SK-N-SH (cell line): ENCODE measurements at regions not wholly inside any gene's neighbourhood (a gene's known extent, or its start where the extent isn't known, plus 50 kb on each side); places are given as distances from the start of the nearest gene placed in this dataset.

Source experiments
- CTCF ChIA-PET: fragments of 300-600, 350-600 bp; formaldehyde crosslinking; extraction: SDS; loops from one replicate; lab custom pipeline; 2021; lab: Yijun Ruan, JAX
- POLR2A ChIA-PET: fragments of 350-600 bp; sonication (Branson Sonifier 250); formaldehyde crosslinking; extraction: SDS; loops from one replicate; lab custom pipeline; 2020; ENCODE audit warnings: antibody characterized with exemption, inconsistent platforms; lab: Yijun Ruan, JAX
- DNase-seq: peaks from one replicate; pipeline ENCODE4 v3.0.0; 2012
- H2AFZ ChIP-seq: fragments of 200-600 bp; sonication (generic); 2 replicates; pipeline ENCODE4 v1.8.1; 2016; ENCODE audit warnings: antibody characterized with exemption, mild to moderate bottlenecking, low read depth
- H3F3A ChIP-seq: fragments of 200-600 bp; sonication (generic); replicated peaks from 2 replicates; pipeline ENCODE3; 2016; ENCODE audit warnings: antibody characterized with exemption, mild to moderate bottlenecking; ENCODE audit not compliant: insufficient read depth
- H3K27ac ChIP-seq, 2 experiments: fragments of 200-500 bp in 1 of 2; fragments of 200-600 bp in 1 of 2; sonication (Bioruptor generic) in 1 of 2; sonication (generic), shearing (Covaris generic) in 1 of 2; 2 replicates each; pipeline versions ENCODE4 v1.5.1 to v1.6.1; 2014 to 2016; ENCODE audit warnings: low read depth in 2 of 2, inconsistent platforms in 1 of 2, low read length in 1 of 2, mild to moderate bottlenecking in 1 of 2, mixed read lengths in 1 of 2
- H3K27me3 ChIP-seq: fragments of 200-600 bp; sonication (generic), shearing (Covaris generic); 2 replicates; pipeline ENCODE4 v1.6.1; 2016; ENCODE audit warnings: mixed run types; ENCODE audit not compliant: insufficient read depth
- H3K36me3 ChIP-seq, 2 experiments: fragments of 200-500 bp in 1 of 2; fragments of 200-600 bp in 1 of 2; sonication (Bioruptor generic) in 1 of 2; sonication (generic) in 1 of 2; replicated peaks in 1 of 2; 2 replicates each; pipeline versions ENCODE3 to v1.5.1; 2014 to 2016; ENCODE audit warnings: low read length in 1 of 2, mild to moderate bottlenecking in 1 of 2; ENCODE audit not compliant: insufficient read depth in 2 of 2, control insufficient read depth in 1 of 2
- H3K4me1 ChIP-seq, 2 experiments: fragments of 200-500 bp in 1 of 2; fragments of 200-600 bp in 1 of 2; sonication (Bioruptor generic) in 1 of 2; sonication (generic), shearing (Covaris generic) in 1 of 2; 2 replicates each; pipeline versions ENCODE4 v1.5.1 to v1.6.1; 2014 to 2016; ENCODE audit warnings: low read depth in 1 of 2, low read length in 1 of 2, mixed run types in 1 of 2; ENCODE audit not compliant: insufficient read depth in 2 of 2, control insufficient read depth in 1 of 2
- H3K4me2 ChIP-seq: fragments of 200-600 bp; sonication (generic), shearing (Covaris generic); 2 replicates; pipeline ENCODE4 v1.6.1; 2017; ENCODE audit warnings: mixed run types
- H3K4me3 ChIP-seq, 2 experiments: fragments of 200-500 bp in 1 of 2; fragments of 200-600 bp in 1 of 2; sonication (Bioruptor generic) in 1 of 2; sonication (generic), shearing (Covaris generic) in 1 of 2; 2 replicates each; pipeline versions ENCODE4 v1.5.1 to v1.8.1; 2014 to 2016; ENCODE audit warnings: low read depth in 2 of 2, inconsistent platforms in 1 of 2, low read length in 1 of 2, mild to moderate bottlenecking in 1 of 2, mixed read lengths in 1 of 2, moderate library complexity in 1 of 2
- H3K79me2 ChIP-seq: fragments of 200-600 bp; sonication (generic); 2 replicates; pipeline ENCODE4 v1.8.1; 2017; ENCODE audit warnings: mild to moderate bottlenecking; ENCODE audit not compliant: insufficient read depth
- H3K9ac ChIP-seq: fragments of 200-600 bp; sonication (generic); 2 replicates; pipeline ENCODE4 v1.6.1; 2017; ENCODE audit warnings: mixed run types
- H3K9me2 ChIP-seq: fragments of 200-600 bp; sonication (generic); 2 replicates; pipeline ENCODE4 v1.6.1; 2017; ENCODE audit warnings: mixed run types
- H3K9me3 ChIP-seq: fragments of 200-600 bp; sonication (generic); 2 replicates; pipeline ENCODE4 v1.6.1; 2017; ENCODE audit warnings: mixed run types, mild to moderate bottlenecking, moderate library complexity
- H4K20me1 ChIP-seq: fragments of 200-600 bp; sonication (generic); 2 replicates; pipeline ENCODE4 v1.6.1; 2017; ENCODE audit warnings: mild to moderate bottlenecking, mixed run types; ENCODE audit not compliant: insufficient read depth
- ELF1 ChIP-seq: IDR thresholded peaks from 2 replicates; pipeline ENCODE4 v1.4.0; 2012
- EP300 ChIP-seq, 2 experiments: IDR thresholded peaks; 2 replicates each; pipeline versions ENCODE4 v1.4.0 to v1.6.1; 2012; ENCODE audit warnings: borderline replicate concordance in 1 of 2, low read depth in 1 of 2, low read length in 1 of 2
- GABPA ChIP-seq: IDR thresholded peaks from 2 replicates; pipeline ENCODE4 v1.4.0; 2012; ENCODE audit warnings: low read depth, mild to moderate bottlenecking
- GATA2 ChIP-seq: sonication (generic); formaldehyde crosslinking; IDR thresholded peaks from 2 replicates; pipeline ENCODE4 v1.5.0; 2020; ENCODE audit warnings: mild to moderate bottlenecking, missing genetic modification reagents
- MEF2A ChIP-seq: IDR thresholded peaks from 2 replicates; pipeline ENCODE4 v1.4.0; 2012; ENCODE audit warnings: low read depth, borderline replicate concordance
- MXI1 ChIP-seq: IDR thresholded peaks from 2 replicates; pipeline ENCODE4 v1.6.1; 2012; ENCODE audit warnings: mild to moderate bottlenecking, low read depth, low read length, improper control_type of control experiment
- NFIC ChIP-seq: IDR thresholded peaks from 2 replicates; pipeline ENCODE4 v1.4.0; 2012; ENCODE audit warnings: borderline replicate concordance
- PBX3 ChIP-seq: IDR thresholded peaks from 2 replicates; pipeline ENCODE4; 2012
- POLR2AphosphoS5 ChIP-seq: IDR thresholded peaks from 2 replicates; pipeline ENCODE4 v1.6.1; 2012; ENCODE audit warnings: low read depth, low read length
- RAD21 ChIP-seq: IDR thresholded peaks from 2 replicates; pipeline ENCODE4 v1.6.1; 2012; ENCODE audit warnings: mild to moderate bottlenecking, low read length
- RCOR1 ChIP-seq: fragments of 150-350 bp; IDR thresholded peaks from 2 replicates; pipeline ENCODE4 v1.6.1; 2017; ENCODE audit warnings: antibody characterized with exemption, low read length
- REST ChIP-seq: IDR thresholded peaks from 2 replicates; pipeline ENCODE4 v1.6.1; 2012; ENCODE audit warnings: mild to moderate bottlenecking, low read depth, low read length, moderate library complexity
- SMC3 ChIP-seq: IDR thresholded peaks from 2 replicates; pipeline ENCODE4 v1.6.1; 2012; ENCODE audit warnings: low read depth, low read length, improper control_type of control experiment
- TCF12 ChIP-seq: IDR thresholded peaks from 2 replicates; pipeline ENCODE4 v1.4.0; 2012
- USF1 ChIP-seq: IDR thresholded peaks from 2 replicates; pipeline ENCODE4 v1.4.0; 2012; ENCODE audit warnings: low read depth, borderline replicate concordance
- YY1 ChIP-seq: IDR thresholded peaks from 2 replicates; pipeline ENCODE4 v1.4.0; 2012; ENCODE audit warnings: low read depth, mild to moderate bottlenecking
- WGBS: methylation state at CpG from one replicate; pipeline ENCODE4 v1.1.6; 2017; ENCODE audit warnings: low lambda C conversion rate; 5-methylcytosine and 5-hydroxymethylcytosine counted together
- TF ChIP-seq, protein P1 (sequence below): fragments of 200-600 bp; sonication (generic); IDR thresholded peaks from 2 replicates; pipeline ENCODE4 v1.6.1; 2017; ENCODE audit warnings: antibody characterized with exemption, mild to moderate bottlenecking, moderate library complexity

- ChIA-PET CTCF (interaction anchor here (1.2 kb wide), 1 partner anchor 9 kb away, joined by 3 read pairs; no protein-coding TSS in a partner anchor), POLR2A (no interaction called here)
- Histone ChIP-seq H3K27ac (no peak overlapping the region), H3F3A (no peaks in the 10 kb centered on the region), H3K9me3 (no peaks in the 10 kb centered on the region), H3K79me2 (no peaks in the 10 kb centered on the region), H3K9me2 (no peaks in the 10 kb centered on the region), H2AFZ (no peak overlapping the region), H3K27me3 (no peaks in the 10 kb centered on the region), H3K4me3 (no peak overlapping the region), H3K4me1 (no peaks in the 10 kb centered on the region; a peak in 1 of 4 replicates), H3K9ac (no peak overlapping the region), H4K20me1 (no peaks in the 10 kb centered on the region), H3K4me2 (no peak overlapping the region)
- no peak for DNase-seq
- TF ChIP-seq SMC3 (no peak), GABPA (no peak), POLR2AphosphoS5 (no peak), USF1 (no peak), MXI1 (no peak), RCOR1 (no peak), TCF12 (no peak), YY1 (no peak), REST (no peak), NFIC (no peak)
- TF ChIP-seq, protein P1, sequence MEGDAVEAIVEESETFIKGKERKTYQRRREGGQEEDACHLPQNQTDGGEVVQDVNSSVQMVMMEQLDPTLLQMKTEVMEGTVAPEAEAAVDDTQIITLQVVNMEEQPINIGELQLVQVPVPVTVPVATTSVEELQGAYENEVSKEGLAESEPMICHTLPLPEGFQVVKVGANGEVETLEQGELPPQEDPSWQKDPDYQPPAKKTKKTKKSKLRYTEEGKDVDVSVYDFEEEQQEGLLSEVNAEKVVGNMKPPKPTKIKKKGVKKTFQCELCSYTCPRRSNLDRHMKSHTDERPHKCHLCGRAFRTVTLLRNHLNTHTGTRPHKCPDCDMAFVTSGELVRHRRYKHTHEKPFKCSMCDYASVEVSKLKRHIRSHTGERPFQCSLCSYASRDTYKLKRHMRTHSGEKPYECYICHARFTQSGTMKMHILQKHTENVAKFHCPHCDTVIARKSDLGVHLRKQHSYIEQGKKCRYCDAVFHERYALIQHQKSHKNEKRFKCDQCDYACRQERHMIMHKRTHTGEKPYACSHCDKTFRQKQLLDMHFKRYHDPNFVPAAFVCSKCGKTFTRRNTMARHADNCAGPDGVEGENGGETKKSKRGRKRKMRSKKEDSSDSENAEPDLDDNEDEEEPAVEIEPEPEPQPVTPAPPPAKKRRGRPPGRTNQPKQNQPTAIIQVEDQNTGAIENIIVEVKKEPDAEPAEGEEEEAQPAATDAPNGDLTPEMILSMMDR: no peak
- TF ChIP-seq, all 33 proteins: peak for 0
- 17% methylated on average over 1 of the region's 1 CpG for whole genome bisulfite sequencing
- H3K36me3 ChIP-seq: no peaks in the 10 kb centered on the region
Measured at GRCh38 chr7:110592557-110592956, 498.4 kb upstream of the LRRN3 start.

DNA sequence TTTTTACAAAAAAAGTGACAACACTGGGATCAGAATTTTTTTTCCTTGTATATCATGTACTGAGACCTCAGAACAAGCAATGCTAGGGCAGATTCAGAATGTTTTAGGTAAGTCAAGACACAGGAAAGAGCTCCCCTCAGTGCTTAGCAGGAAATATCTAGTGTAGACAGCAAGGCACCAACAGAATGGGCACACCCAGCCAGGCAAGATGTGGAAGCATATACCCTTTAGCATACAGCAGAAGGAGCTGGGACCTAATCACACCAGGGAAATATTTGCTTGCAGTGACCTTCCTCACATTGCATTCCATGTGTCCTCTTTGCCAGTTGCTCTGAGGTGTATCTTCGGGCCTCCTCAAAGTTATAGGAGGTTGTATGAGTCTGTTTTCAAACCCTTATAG is 497.6 kb upstream of the LRRN3 start:
- no peak for DNase-seq
- H3K9me2 ChIP-seq: no peaks in the 10 kb centered on the region
- H3K4me3 ChIP-seq: no peak overlapping the region
- H3K27me3 ChIP-seq: no peaks in the 10 kb centered on the region
- H3K79me2 ChIP-seq: no peaks in the 10 kb centered on the region
- H3K4me1 ChIP-seq: no peaks in the 10 kb centered on the region; a peak in 1 of 4 replicates
- H3K27ac ChIP-seq: no peak overlapping the region
- H3K4me2 ChIP-seq: no peak overlapping the region
- no peak overlapping the region for H3K9ac ChIP-seq
- ChIA-PET POLR2A (no interaction called here), CTCF (no interaction called here)
- no peaks in the 10 kb centered on the region for H3K9me3 ChIP-seq
- no peaks in the 10 kb centered on the region for H4K20me1 ChIP-seq
- H3K36me3 ChIP-seq: no peaks in the 10 kb centered on the region
- 63% methylated on average over 1 of the region's 1 CpG for WGBS
- no peak overlapping the region for H2AFZ ChIP-seq
- H3F3A ChIP-seq: no peaks in the 10 kb centered on the region
- TF ChIP-seq, protein P1: no peak
- no peak for TF ChIP-seq MXI1
- no peak for TF ChIP-seq RAD21
- TF ChIP-seq USF1: no peak
- TF ChIP-seq EP300 (IDR thresholded peaks at IDR 0.05; ENCODE audit: borderline replicate concordance in 1 of 2, low read depth in 1 of 2, low read length in 1 of 2): no peak
- TF ChIP-seq MEF2A: no peak
- no peak for TF ChIP-seq ELF1
- no peak for TF ChIP-seq PBX3
- TF ChIP-seq GATA2 (CRISPR knock-in tag): no peak
- TF ChIP-seq NFIC: no peak
